Astrocyte (in vitro differentiated cells and primary cell): ENCODE measurements at regions not wholly inside any gene's neighbourhood (a gene's known extent, or its start where the extent isn't known, plus 50 kb on each side); places are given as distances from the start of the nearest gene placed in this dataset.

Experiments
- CTCF ChIP-seq: IDR thresholded peaks from 2 replicates; pipeline ENCODE4 v1.5.1; 2011; ENCODE audit warnings: low read depth, mild to moderate bottlenecking, inconsistent platforms, low read length, moderate library complexity; ENCODE audit not compliant: insufficient read depth
- EZH2 ChIP-seq: IDR thresholded peaks from 2 replicates; pipeline ENCODE4 v1.6.1; 2012; ENCODE audit warnings: mild to moderate bottlenecking, low read length, inconsistent platforms; ENCODE audit not compliant: insufficient read depth

- TF ChIP-seq CTCF (no peak), EZH2 (no peak)
Measured at GRCh38 chr15:31258260-31258659, 68.4 kb upstream of the KLF13 start.
